Mucosa of descending colon (tissue), 3 donors: ENCODE measurements at regions not wholly inside any gene's neighbourhood (a gene's known extent, or its start where the extent isn't known, plus 50 kb on each side); places are given as distances from the start of the nearest gene placed in this dataset.
"Not testable (repeated sequence)": the region's sequence is repeated elsewhere in the genome, so short reads cannot be mapped to it uniquely, and the experiment has no call there.

Source experiments
- ATAC-seq: fragments of 200-7000 bp; cut with Tn5 transposase; one replicate; pipeline ENCODE4 v1.9.1; 2020; ENCODE audit warnings: mild to moderate bottlenecking, moderate library complexity
- DNase-seq, 3 donors: peaks; one replicate each; pipeline ENCODE4 v3.0.0-alpha.2; 2020
- H3K36me3 ChIP-seq: fragments of 200-600 bp; one replicate; pipeline ENCODE4 v1.8.0; 2021; ENCODE audit warnings: low read depth, mild to moderate bottlenecking
- H3K4me1 ChIP-seq: fragments of 200-600 bp; one replicate; pipeline ENCODE4 v1.8.0; 2021; ENCODE audit warnings: low read depth, mild to moderate bottlenecking
- H3K4me3 ChIP-seq: fragments of 200-600 bp; one replicate; pipeline ENCODE4 v1.8.0; 2021; ENCODE audit warnings: mild to moderate bottlenecking
- H3K9me3 ChIP-seq: fragments of 200-600 bp; one replicate; pipeline ENCODE4 v1.8.0; 2021; ENCODE audit warnings: mild to moderate bottlenecking
- CTCF ChIP-seq: fragments of 200-600 bp; IDR thresholded peaks from one replicate; pipeline ENCODE4 v1.8.0; 2022; ENCODE audit warnings: antibody characterized with exemption, mild to moderate bottlenecking
- intact Hi-C, 2 donors: fragments of 100-400 bp; cut with DNase I in 1 of 2; cut with micrococcal nuclease in 1 of 2; formaldehyde crosslinking; loops; one replicate each; pipeline versions ENCODE4 v1.11.0 to v1.11.1; 2022; cut with DNase I, micrococcal nuclease
- donor health status: DM: no; HTN: no; CAD: no; lungs with moderate emphysema.
- donor health status: DM: no; HTN: no; CAD: no.
- donor health status: DM: no; HTN: yes; CAD: no.

- TF ChIP-seq CTCF, result no peak
- DNase-seq (no peak), ATAC-seq (no peak)
- intact Hi-C loops, result no loop called here
- no peaks in the 10 kb centered on the region for H3K36me3 ChIP-seq
- no peak overlapping the region for H3K4me3 ChIP-seq
- H3K4me1 ChIP-seq, result peaks cover 29% of the 10 kb centered on the region
- no peaks in the 10 kb centered on the region for H3K9me3 ChIP-seq
Observed at GRCh38 chr14:22178333-22178839, 410.6 kb downstream of the DAD1 start.

- Histone ChIP-seq H3K36me3 (no peaks in the 10 kb centered on the region), H3K9me3 (no peaks in the 10 kb centered on the region), H3K4me1 (peaks cover 29% of the 10 kb centered on the region), H3K4me3 (no peak overlapping the region)
- ATAC-seq, result peak; percentile 20
- intact Hi-C loops, result no loop called here
- no peak for TF ChIP-seq CTCF
- no peak for DNase-seq
Observed at GRCh38 chr14:22177870-22178269, 411.2 kb downstream of the DAD1 start.

- TF ChIP-seq CTCF, result no peak
- no peak for DNase-seq
- intact Hi-C loops, result no loop called here
- no peaks in the 10 kb centered on the region for H3K9me3 ChIP-seq
- H3K4me1 ChIP-seq, result peaks cover 33% of the 10 kb centered on the region
- no peaks in the 10 kb centered on the region for H3K36me3 ChIP-seq
- ATAC-seq, result peak; percentile 38
- no peak overlapping the region for H3K4me3 ChIP-seq
Observed at GRCh38 chr14:22176957-22177356, 412.1 kb downstream of the DAD1 start.

- H3K4me1 ChIP-seq, result peaks cover 33% of the 10 kb centered on the region
- H3K4me3 ChIP-seq, H3K9me3 ChIP-seq, H3K36me3 ChIP-seq, intact Hi-C loops, ATAC-seq, DNase-seq: not testable (repeated sequence)
Observed at GRCh38 chr14:22175278-22175558, 413.8 kb downstream of the DAD1 start.

GRCh38 chr14:22174412-22175277 is 414.4 kb downstream of the DAD1 start:
- H3K36me3 ChIP-seq, result no peaks in the 10 kb centered on the region
- peaks cover 33% of the 10 kb centered on the region for H3K4me1 ChIP-seq
- H3K4me3 ChIP-seq, result no peak overlapping the region
- no peak for TF ChIP-seq CTCF
- DNase-seq, result peak in 2 of 3 donors; percentile 54 to 58
- no peaks in the 10 kb centered on the region for H3K9me3 ChIP-seq
- ATAC-seq, result peak; percentile 90
- intact Hi-C loops, result no loop called here

GRCh38 chr14:22168092-22168955 is 420.7 kb downstream of the DAD1 start:
- no peak for TF ChIP-seq CTCF
- no peaks in the 10 kb centered on the region for H3K36me3 ChIP-seq
- H3K4me3 ChIP-seq, result no peak overlapping the region
- no peaks in the 10 kb centered on the region for H3K9me3 ChIP-seq
- peak; percentile 46 for ATAC-seq
- intact Hi-C loops, result no loop called here
- DNase-seq, result no peak
- H3K4me1 ChIP-seq, result peaks cover 3% of the 10 kb centered on the region
